Islet precursor cell (in vitro differentiated cells): ENCODE measurements at regions not wholly inside any gene's neighbourhood (a gene's known extent, or its start where the extent isn't known, plus 50 kb on each side); places are given as distances from the start of the nearest gene placed in this dataset.

Experiments
- DNase-seq: peaks from one replicate; pipeline ENCODE4 v3.0.0-alpha.2; 2018

DNA sequence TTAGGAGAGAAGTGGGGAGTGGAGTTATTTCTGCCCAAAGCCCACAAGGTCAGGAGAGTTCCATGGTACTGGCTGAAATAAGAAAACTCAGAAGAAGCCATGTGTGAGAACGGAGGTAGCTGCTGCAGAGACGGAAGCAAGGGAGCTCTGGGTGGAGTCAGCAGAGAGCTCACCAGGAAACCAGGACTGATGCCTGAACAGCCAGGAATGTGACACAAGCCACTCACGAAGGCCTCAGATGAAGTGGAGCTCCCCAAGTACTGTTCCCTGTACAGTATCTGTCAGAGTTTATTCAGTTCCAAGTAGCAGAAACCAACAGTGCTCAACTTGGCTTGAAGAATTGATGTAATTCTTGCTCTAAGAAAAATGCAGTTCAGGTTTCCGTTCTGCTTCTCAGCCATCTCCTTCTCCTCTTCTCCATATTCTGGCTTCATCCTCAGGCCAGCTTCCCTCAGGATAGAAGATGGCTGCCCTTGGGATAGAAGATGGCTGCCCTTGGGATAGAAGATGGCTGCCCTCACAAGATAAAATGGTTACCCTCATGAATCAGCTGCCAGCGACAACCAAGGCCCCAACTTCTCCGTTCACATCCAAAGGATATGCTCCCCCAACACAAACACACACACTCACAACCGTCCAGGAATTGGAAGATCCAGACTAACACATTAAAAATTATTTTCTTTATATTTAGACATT is 117.4 kb upstream of the SH3BP4 start:
- no peak for DNase-seq

- DNase-seq = no peak
Measured at GRCh38 chr2:234830853-234831252, 121.0 kb upstream of the SH3BP4 start.

DNA sequence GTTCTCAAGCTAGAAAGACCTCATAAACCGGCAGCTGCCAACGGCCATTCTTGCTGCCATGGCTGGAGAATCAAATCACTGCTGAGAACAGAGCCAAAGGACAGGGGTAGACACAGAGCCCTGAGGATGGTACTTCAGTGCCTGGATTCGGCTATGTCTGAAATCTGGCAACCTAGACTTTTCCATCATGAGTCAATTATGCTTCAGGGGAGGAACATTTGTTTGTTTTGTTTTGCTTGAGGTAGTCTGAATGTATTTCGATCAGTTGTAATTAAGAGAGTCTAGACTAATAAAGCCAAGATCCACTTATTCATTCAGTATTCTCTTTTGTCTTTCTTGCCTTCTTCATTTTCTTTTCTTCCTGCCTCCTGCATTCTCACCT is 122.8 kb upstream of the SH3BP4 start:
- DNase-seq = no peak

- DNase-seq = peak; percentile 57
Measured at GRCh38 chr2:234828382-234829073, 123.3 kb upstream of the SH3BP4 start.

- no peak for DNase-seq
Measured at GRCh38 chr2:234827096-234827860, 124.5 kb upstream of the SH3BP4 start.

DNA sequence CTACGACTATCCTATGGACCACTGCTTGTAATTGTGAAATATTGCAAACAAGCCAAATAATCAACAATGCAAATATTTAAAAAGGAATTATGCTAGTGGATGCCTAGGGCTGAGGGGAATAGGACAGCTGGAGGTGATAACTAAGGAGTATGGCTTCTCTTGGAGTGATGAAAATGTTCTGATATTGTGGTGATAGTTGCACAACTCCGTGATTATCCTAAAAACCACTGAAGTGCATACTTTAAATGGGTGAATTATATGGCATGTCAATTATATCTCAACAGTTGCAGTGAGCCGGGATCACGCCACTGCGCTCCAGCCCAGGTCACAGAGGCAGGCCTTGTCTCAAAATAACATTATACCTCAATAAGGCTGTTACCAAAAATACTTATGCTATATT is 125.1 kb upstream of the SH3BP4 start:
- DNase-seq = no peak

GRCh38 chr2:234825616-234826015 is 126.2 kb upstream of the SH3BP4 start:
- no peak for DNase-seq

GRCh38 chr2:234823877-234824376 is 127.9 kb upstream of the SH3BP4 start:
- peak; percentile 80 for DNase-seq

GRCh38 chr2:234823196-234823876 is 128.5 kb upstream of the SH3BP4 start:
- DNase-seq = no peak

DNA sequence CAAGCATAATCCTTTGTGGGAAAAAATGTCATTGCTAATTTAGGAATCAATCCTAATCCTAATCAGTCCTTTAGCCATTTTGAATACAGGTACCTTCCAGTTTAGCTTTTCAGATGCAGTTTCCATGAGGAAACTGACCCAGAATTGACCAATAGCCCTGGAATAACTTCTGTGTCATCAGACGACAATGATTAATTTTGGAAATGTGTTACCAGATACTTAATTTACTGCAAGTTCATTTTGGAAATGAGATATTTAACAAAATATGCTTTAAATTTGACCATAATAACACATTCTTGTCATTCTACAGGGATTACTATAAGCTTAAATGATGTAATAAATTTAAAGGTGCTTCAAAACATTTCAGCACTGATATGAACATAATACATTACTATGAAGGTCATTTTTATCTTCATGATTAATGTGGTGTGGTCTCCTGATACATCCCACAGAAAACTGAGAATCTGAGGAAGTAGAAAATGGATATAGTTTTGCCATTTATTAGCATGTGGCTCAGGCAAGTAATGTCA is 129.8 kb upstream of the SH3BP4 start:
- DNase-seq = no peak

DNA sequence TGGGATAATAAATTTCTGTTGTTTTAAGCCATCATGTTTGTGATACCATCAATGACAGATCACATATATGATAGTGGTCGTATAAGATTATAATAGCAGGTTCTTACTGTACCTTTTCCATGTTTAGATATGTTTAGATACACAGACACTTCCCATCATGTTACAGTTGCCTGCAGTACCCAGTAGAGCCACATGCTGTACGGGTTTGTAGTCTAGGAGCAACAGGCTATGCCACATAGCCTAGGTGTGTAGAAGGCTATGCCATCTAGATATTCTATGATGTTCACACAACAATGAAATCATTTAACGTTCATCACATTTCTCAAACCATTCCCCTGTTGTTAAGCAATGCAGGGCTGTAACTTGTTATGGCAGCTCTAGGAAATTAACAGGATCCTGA is 132.9 kb upstream of the SH3BP4 start:
- no peak for DNase-seq

- no peak for DNase-seq
Measured at GRCh38 chr2:234816491-234816890, 135.3 kb upstream of the SH3BP4 start.

DNA sequence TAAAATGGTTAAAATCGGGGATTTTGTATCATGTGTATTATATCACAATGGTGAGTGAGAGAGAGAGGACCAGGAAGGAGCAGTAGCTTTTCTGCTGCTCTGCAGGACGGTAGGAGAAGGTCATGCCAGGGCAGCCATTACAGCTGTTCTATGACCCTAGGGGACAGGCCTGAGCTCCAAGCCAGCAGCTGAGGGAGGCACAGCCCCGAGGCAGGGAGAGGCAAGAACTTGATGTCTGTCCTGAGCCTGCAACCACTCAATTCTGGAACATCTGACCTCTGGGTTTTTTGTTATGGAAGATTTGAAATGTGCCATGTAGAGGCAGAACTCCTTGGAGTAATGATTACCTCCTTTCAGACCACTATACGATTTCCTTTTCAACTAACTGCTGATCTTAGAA is 135.8 kb upstream of the SH3BP4 start:
- no peak for DNase-seq

- DNase-seq = no peak
Measured at GRCh38 chr2:234814374-234814773, 137.4 kb upstream of the SH3BP4 start.

DNA sequence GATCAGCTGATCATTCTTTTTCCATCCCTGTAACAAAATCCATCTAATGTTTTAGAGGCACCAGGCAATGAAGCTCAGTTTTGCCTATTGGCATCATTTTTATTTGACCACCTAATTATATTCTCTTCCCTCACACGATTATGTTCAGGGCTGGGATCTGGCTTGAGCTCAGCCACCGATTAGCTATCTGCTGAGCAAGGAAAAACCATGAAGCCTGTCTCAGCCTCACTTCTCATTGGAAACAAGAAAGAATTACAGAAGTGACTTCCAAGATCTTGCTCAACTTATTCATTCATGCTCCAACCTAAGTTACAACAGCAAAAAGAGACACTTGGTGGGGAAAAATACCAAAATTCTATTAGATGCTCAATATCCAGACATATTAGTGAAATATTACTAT is 139.0 kb upstream of the SH3BP4 start:
- no peak for DNase-seq

GRCh38 chr2:234808907-234809306 is 142.9 kb upstream of the SH3BP4 start:
- DNase-seq = no peak

DNA sequence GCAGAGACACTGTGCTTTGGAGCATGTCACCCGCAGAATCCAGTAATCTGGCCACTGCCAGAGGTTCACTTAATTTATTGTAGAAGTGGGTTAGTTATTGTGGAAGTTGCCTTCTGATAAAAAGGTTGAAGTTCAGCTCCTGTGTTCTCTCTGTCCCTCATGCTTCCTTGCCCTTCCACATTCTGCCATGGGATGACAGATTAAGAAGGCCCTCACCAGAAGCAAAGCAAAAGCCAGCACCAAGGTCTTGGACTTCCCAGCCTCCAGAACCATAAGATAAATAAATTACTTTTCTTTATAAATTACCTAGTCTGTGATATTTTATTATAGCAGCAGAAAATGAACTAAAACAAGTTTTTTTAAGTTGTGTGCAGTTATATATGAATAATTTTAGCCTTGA is 145.0 kb upstream of the SH3BP4 start:
- DNase-seq = no peak

- no peak for DNase-seq
Measured at GRCh38 chr2:234805836-234806235, 146.0 kb upstream of the SH3BP4 start.

DNA sequence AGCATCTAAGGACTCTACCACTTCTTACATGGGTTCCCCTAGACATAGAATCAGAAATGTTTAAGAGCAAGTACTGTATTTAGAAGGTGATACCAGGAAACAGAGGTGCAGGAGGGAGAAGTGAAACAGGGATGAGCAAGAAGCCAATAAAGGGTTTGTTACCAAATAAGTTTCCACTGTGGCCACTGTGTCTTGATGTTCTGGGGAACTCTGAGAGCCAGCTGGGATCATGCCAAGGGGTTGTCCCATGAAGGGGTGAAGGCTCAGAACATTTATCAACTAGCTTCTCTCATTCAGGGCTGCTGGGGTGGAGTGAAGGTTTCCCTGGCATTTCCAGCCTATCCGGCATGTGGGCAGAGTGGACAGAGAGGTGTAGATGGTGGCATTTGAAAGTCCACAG is 147.1 kb upstream of the SH3BP4 start:
- DNase-seq = no peak

DNA sequence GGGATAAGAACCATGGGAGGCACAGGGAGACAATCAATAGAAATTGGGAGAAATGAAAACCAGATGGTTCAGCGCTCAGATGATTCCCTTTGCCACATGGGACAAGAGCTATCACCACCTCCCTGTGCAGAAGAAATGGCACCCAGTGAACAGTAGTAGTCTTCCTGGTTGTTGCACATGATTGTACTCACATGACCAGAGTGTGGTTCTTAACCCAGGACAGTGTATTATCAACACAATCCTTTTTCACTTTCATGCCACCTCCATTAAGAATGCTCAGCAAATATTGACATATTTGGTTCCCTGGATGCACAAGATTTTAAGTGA is 149.0 kb upstream of the SH3BP4 start:
- DNase-seq = no peak

- no peak for DNase-seq
Measured at GRCh38 chr2:234802071-234802844, 149.6 kb upstream of the SH3BP4 start.

- DNase-seq = peak; percentile 57
Measured at GRCh38 chr2:234797566-234798250, 154.1 kb upstream of the SH3BP4 start.
